Upper lobe of right lung (tissue), 1 donor: ENCODE measurements at regions not wholly inside any gene's neighbourhood (a gene's known extent, or its start where the extent isn't known, plus 50 kb on each side); places are given as distances from the start of the nearest gene placed in this dataset.
"Not testable (repeated sequence)": the region's sequence is repeated elsewhere in the genome, so short reads cannot be mapped to it uniquely, and the experiment has no call there.

ENCODE experiments used
- ATAC-seq: fragments of 200-7000 bp; cut with Tn5 transposase; one replicate; pipeline ENCODE4 v1.9.1; 2020; ENCODE audit warnings: mild to moderate bottlenecking, moderate library complexity
- DNase-seq: peaks from one replicate; pipeline ENCODE4 v3.0.0-alpha.2; 2020
- H3K27ac ChIP-seq: fragments of 200-600 bp; one replicate; pipeline ENCODE4 v1.8.0; 2022
- H3K27me3 ChIP-seq: fragments of 200-600 bp; one replicate; pipeline ENCODE4 v1.8.0; 2022; ENCODE audit warnings: mild to moderate bottlenecking
- H3K36me3 ChIP-seq: fragments of 200-600 bp; one replicate; pipeline ENCODE4 v1.8.0; 2022
- H3K4me1 ChIP-seq: fragments of 200-600 bp; one replicate; pipeline ENCODE4 v1.8.0; 2022
- H3K4me3 ChIP-seq: fragments of 200-600 bp; one replicate; pipeline ENCODE4 v1.8.0; 2022; ENCODE audit warnings: mild to moderate bottlenecking
- H3K9me3 ChIP-seq: fragments of 200-600 bp; one replicate; pipeline ENCODE4 v1.8.0; 2022
- intact Hi-C: fragments of 100-400 bp; cut with DNase I; formaldehyde crosslinking; loops from one replicate; pipeline ENCODE4 v1.11.0; 2022
- TF ChIP-seq, protein P1 (sequence below): fragments of 200-600 bp; IDR thresholded peaks from one replicate; pipeline ENCODE4 v1.8.0; 2022; ENCODE audit warnings: antibody characterized with exemption
- donor health status: DM: no; HTN: yes; CAD: no; lungs with severe emphysema.

DNA sequence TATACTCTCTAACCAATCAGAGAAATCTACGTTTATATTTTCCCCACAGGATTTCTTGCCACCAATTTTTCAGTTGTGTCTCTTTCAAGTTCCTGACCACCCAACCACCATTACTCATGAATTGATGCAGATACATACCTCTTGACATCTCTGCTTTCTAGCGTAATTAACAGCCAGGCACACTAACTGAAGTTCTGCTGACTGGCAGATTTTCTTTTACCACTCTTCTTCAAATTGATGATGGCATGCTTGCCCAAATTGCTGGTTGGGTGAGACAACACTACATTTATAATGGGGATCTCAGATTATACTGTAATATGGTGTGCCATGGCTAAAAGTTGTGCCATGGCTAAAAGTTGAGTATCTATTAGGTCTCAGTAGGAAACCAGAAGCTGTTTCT is 566.7 kb downstream of the ADGRL2 start:
- Histone ChIP-seq H3K36me3 (no peaks in the 10 kb centered on the region), H3K27ac (no peak overlapping the region), H3K4me3 (no peak overlapping the region), H3K9me3 (no peaks in the 10 kb centered on the region), H3K27me3 (no peaks in the 10 kb centered on the region), H3K4me1 (no peaks in the 10 kb centered on the region)
- intact Hi-C loops: no loop called here
- TF ChIP-seq, protein P1, sequence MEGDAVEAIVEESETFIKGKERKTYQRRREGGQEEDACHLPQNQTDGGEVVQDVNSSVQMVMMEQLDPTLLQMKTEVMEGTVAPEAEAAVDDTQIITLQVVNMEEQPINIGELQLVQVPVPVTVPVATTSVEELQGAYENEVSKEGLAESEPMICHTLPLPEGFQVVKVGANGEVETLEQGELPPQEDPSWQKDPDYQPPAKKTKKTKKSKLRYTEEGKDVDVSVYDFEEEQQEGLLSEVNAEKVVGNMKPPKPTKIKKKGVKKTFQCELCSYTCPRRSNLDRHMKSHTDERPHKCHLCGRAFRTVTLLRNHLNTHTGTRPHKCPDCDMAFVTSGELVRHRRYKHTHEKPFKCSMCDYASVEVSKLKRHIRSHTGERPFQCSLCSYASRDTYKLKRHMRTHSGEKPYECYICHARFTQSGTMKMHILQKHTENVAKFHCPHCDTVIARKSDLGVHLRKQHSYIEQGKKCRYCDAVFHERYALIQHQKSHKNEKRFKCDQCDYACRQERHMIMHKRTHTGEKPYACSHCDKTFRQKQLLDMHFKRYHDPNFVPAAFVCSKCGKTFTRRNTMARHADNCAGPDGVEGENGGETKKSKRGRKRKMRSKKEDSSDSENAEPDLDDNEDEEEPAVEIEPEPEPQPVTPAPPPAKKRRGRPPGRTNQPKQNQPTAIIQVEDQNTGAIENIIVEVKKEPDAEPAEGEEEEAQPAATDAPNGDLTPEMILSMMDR: no peak
- DNase-seq (no peak), ATAC-seq (no peak)

DNA sequence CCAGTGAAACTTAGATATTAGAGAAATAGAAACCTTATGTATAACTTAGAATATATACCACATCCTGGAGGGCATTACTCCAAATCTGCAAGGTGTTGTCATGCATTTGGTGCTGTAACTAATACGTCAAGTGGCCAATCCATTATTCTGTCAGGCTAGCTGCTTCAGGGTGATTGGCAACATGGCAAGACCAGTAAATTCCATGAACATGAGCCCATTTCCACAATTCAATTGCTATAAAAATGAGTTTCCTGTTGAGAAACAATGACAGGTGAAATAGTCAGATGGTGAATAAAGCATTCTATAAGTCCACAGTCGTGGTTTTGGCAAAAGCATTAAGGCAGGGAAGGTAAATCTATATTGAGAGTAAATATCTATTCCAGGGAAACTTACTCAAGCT is 566.0 kb downstream of the ADGRL2 start:
- DNase-seq (no peak), ATAC-seq (no peak)
- H3K4me1 ChIP-seq: no peaks in the 10 kb centered on the region
- H3K36me3 ChIP-seq: no peaks in the 10 kb centered on the region
- H3K4me3 ChIP-seq: no peak overlapping the region
- no peak overlapping the region for H3K27ac ChIP-seq
- no peaks in the 10 kb centered on the region for H3K9me3 ChIP-seq
- intact Hi-C loops: no loop called here
- H3K27me3 ChIP-seq: no peaks in the 10 kb centered on the region
- TF ChIP-seq, protein P1: no peak

DNA sequence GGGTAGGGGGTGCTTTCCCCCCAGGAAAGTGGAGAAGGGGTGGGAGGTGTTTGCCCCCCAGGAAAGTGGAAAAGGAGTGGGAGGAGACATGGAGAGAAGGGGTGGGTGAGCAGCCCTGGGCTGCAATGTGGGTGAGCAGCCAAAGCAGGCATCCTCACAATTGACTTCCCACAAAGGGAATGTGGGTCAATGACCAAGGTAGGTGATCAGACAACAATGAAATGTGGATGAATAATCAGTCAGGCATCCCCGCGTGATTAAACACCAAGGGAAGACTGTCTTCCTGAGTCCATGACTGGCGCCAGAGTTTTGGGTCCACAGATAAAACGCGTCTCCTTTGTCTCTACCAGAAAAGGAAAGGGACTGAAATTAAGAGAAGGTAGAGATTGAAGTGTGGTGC is 558.8 kb downstream of the ADGRL2 start:
- DNase-seq, H3K4me1 ChIP-seq, H3K27ac ChIP-seq, H3K9me3 ChIP-seq, ATAC-seq, H3K4me3 ChIP-seq, H3K27me3 ChIP-seq, H3K36me3 ChIP-seq, intact Hi-C loops: not testable (repeated sequence)

DNA sequence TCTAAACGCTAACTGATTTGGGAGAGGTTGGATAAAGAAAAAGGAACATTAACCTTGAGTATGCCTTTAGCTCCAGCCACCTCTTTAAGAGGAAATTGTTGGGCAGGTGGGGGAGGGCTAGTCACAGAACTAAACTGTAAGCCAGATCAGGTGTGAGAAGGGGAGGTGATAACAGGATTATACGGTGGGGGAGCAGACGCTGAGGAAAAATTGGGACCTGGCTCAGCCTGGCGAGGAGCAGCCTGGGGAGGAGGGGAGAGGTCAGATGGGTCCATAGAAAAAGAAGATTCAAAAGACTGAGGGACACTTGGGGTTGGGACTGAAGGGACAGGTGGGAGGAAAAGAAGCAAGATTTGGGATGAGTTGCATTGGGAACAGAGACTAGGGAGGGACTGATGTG is 558.0 kb downstream of the ADGRL2 start:
- H3K27me3 ChIP-seq, H3K27ac ChIP-seq, intact Hi-C loops, H3K4me1 ChIP-seq, H3K36me3 ChIP-seq, H3K4me3 ChIP-seq, ATAC-seq, H3K9me3 ChIP-seq, DNase-seq: not testable (repeated sequence)

DNA sequence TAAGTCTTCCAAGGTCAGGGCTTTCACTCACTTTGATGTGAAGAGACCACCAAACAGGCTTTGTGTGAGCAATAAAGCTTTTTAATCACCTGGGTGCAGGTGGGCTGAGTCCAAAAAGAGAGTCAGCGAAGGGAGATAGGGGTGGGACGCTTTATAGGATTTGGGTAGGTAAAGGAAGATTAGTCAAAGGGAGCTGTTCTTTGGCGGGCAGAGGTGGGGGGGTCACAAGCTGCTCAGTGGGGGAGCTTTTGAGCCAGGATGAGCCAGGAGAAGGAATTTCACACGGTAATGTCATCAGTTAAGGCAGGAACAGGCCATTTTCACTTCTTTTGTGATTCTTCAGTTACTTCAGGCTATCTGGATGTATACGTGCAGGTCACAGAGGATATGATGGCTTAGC is 553.8 kb downstream of the ADGRL2 start:
- H3K4me1 ChIP-seq, DNase-seq, H3K9me3 ChIP-seq, H3K27me3 ChIP-seq, ATAC-seq, intact Hi-C loops, H3K36me3 ChIP-seq, H3K27ac ChIP-seq, H3K4me3 ChIP-seq: not testable (repeated sequence)

DNA sequence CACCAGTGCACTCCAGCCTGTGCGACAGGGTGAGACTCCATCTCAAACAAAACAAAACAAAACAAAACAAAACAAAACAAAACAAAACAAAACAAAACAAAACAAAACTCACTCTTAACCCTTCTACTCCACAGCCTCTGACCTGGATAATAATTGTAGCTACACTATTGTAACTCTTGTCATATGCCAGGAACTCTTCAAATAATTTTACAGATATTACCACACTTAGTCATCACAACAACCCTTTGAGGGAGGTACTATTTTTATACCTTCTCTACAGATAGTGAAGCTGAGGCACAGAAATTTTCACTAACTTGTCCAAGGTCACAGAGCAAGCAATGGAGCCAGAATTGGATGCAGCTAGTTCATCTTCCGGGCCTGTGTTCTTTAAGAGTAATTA is 547.8 kb downstream of the ADGRL2 start:
- DNase-seq (no peak), ATAC-seq (no peak)
- Histone ChIP-seq H3K4me3 (no peak overlapping the region), H3K27me3 (no peaks in the 10 kb centered on the region), H3K27ac (no peak overlapping the region), H3K4me1 (no peaks in the 10 kb centered on the region), H3K9me3 (no peaks in the 10 kb centered on the region), H3K36me3 (no peaks in the 10 kb centered on the region)
- intact Hi-C loops: no loop called here
- TF ChIP-seq, protein P1: no peak

DNA sequence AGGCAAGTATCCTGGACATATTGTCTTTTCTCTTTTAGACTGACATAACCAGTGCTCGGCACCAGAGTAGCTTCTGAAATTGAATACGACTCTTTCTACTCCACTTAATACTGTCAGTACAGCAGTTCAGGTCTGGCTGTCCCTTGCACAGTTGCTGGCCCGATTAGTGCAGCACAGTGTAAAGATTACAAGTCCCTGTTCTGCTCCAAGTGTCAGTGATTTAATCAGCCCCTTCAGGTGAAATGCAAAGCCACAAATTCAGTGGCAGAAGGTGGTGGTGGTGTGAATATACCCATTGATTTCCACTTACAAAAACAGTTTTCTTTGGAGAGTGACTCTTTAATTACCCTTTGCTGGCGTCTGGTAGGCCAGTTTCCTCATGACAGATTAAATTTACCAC is 545.4 kb downstream of the ADGRL2 start:
- Histone ChIP-seq H3K4me3 (no peak overlapping the region), H3K4me1 (no peaks in the 10 kb centered on the region), H3K9me3 (no peaks in the 10 kb centered on the region), H3K27ac (no peak overlapping the region), H3K27me3 (no peaks in the 10 kb centered on the region), H3K36me3 (no peaks in the 10 kb centered on the region)
- TF ChIP-seq, protein P1: no peak
- DNase-seq (no peak), ATAC-seq (no peak)
- intact Hi-C loops: no loop called here
